ENCODE measurements at regions not wholly inside any gene's neighbourhood (a gene's known extent, or its start where the extent isn't known, plus 50 kb on each side); places are given as distances from the start of the nearest gene placed in this dataset.
"Not testable (repeated sequence)": the region's sequence is repeated elsewhere in the genome, so short reads cannot be mapped to it uniquely, and the experiment has no call there.

DNA sequence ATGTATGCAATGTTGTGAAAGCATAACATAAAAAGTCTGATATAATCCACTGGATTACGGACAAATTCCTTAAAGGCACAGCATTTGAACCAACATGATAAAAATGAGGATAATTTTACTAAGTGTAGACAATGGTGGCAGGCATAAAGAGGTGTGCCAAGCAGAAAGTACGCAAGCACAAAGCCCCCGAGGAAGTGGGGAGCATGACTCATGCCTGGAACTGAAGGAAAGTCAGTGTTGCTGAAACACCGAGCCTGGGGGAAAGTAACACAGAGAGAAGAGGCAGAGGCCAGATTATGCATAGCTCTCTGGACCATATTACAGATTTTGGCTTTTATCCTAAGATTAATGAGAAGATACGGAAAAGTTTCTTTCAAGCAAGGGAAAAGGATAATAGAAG, 490.0 kb upstream of the PHF14 start:
- no peaks in the 10 kb centered on the region for H3K27me3 Mint-ChIP-seq (ENCODE audit: insufficient read depth)
- 88 to 91% methylated on average over 4 to 5 of the region's 5 CpGs for WGBS, 2 experiments (ENCODE audit: insufficient coverage in 1 of 2, insufficient read length in 1 of 2)

GRCh38 chr7:10484767-10485166, 488.9 kb upstream of the PHF14 start:
- Mint-ChIP-seq H3K4me3 (no peak overlapping the region), H3K9me3 (no peaks in the 10 kb centered on the region), H3K4me1 (no peaks in the 10 kb centered on the region), H3K27me3 (ENCODE audit: insufficient read depth) (no peaks in the 10 kb centered on the region), H3K36me3 (ENCODE audit: low read depth) (no peaks in the 10 kb centered on the region), H3K27ac (no peak overlapping the region)
- H3K9ac ChIP-seq (ENCODE audit: extremely low read depth, low read length, poor library complexity, severe bottlenecking), result no peak overlapping the region
- no peaks in the 10 kb centered on the region for H3K4me1 ChIP-seq (ENCODE audit: control insufficient read depth, insufficient read depth, low read length)
- DNase-seq, result no peak
- no peak overlapping the region for H3K27ac ChIP-seq (ENCODE audit: low read depth, low read length)
- no peaks in the 10 kb centered on the region for H3K9me3 ChIP-seq (ENCODE audit: control insufficient read depth, low read length)
- no peak overlapping the region for H3K4me3 ChIP-seq (ENCODE audit: low read length)
- no peak for TF ChIP-seq CTCF (conservative IDR thresholded peaks at IDR 0.05)
- no peaks in the 10 kb centered on the region for H3K36me3 ChIP-seq (ENCODE audit: control insufficient read depth, insufficient read depth, low read length)
- no peaks in the 10 kb centered on the region for H3K27me3 ChIP-seq (ENCODE audit: control insufficient read depth, insufficient read depth, low read length, poor library complexity, severe bottlenecking)

More for the DNA sequence above, 490.0 kb upstream of the PHF14 start:
- Mint-ChIP-seq H3K4me3 (no peak overlapping the region), H3K9me3 (no peaks in the 10 kb centered on the region), H3K36me3 (ENCODE audit: low read depth) (no peaks in the 10 kb centered on the region), H3K27ac (no peak overlapping the region), H3K4me1 (no peaks in the 10 kb centered on the region)
- Histone ChIP-seq H3K9ac (ENCODE audit: extremely low read depth, low read length, poor library complexity, severe bottlenecking) (no peak overlapping the region), H3K27ac (ENCODE audit: low read depth, low read length) (no peak overlapping the region), H3K27me3 (ENCODE audit: control insufficient read depth, insufficient read depth, low read length, poor library complexity, severe bottlenecking) (no peaks in the 10 kb centered on the region), H3K36me3 (ENCODE audit: control insufficient read depth, insufficient read depth, low read length) (no peaks in the 10 kb centered on the region), H3K4me3 (ENCODE audit: low read length) (no peak overlapping the region), H3K4me1 (ENCODE audit: control insufficient read depth, insufficient read depth, low read length) (no peaks in the 10 kb centered on the region), H3K9me3 (ENCODE audit: control insufficient read depth, low read length) (no peaks in the 10 kb centered on the region)
- no peak for TF ChIP-seq CTCF (conservative IDR thresholded peaks at IDR 0.05)
- DNase-seq, result no peak

- not testable (repeated sequence) for H3K36me3 ChIP-seq (ENCODE audit: control insufficient read depth, insufficient read depth, low read length); H3K9me3 ChIP-seq (ENCODE audit: control insufficient read depth, low read length); H3K27me3 Mint-ChIP-seq (ENCODE audit: insufficient read depth); H3K4me3 ChIP-seq (ENCODE audit: low read length); H3K4me1 Mint-ChIP-seq; H3K4me1 ChIP-seq (ENCODE audit: control insufficient read depth, insufficient read depth, low read length); H3K27ac ChIP-seq (ENCODE audit: low read depth, low read length); H3K27me3 ChIP-seq (ENCODE audit: control insufficient read depth, insufficient read depth, low read length, poor library complexity, severe bottlenecking); H3K4me3 Mint-ChIP-seq; H3K9ac ChIP-seq (ENCODE audit: extremely low read depth, low read length, poor library complexity, severe bottlenecking); DNase-seq; H3K36me3 Mint-ChIP-seq (ENCODE audit: low read depth); H3K27ac Mint-ChIP-seq
- WGBS, 2 experiments (ENCODE audit: insufficient coverage in 1 of 2, insufficient read length in 1 of 2), result 90% methylated on average over 7 to 18 of the region's 18 CpGs
- peaks cover 40% of the 10 kb centered on the region for H3K9me3 Mint-ChIP-seq
These were observed 472.3 kb upstream of the PHF14 start for GRCh38 chr7:10501206-10501884.

DNA sequence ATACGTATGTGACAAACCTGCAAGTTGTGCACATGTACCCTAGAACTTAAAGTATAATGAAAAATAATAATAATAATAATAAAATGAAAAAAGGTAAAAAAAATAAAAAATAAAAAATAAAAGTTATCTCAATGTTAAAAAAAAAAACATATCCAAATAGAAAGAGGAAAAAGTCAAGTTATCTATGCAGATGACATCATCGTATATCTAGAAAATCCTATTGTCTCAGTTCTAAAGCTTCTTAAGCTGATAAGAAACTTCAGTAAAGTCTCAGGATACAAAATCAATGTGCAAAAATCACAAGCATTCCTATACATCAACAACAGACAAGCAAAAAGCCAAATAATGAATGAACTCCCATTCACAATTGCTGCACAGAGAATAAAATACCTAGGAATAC, 466.6 kb upstream of the PHF14 start:
- no peak for TF ChIP-seq CTCF (conservative IDR thresholded peaks at IDR 0.05)
- H3K27me3 ChIP-seq (ENCODE audit: control insufficient read depth, insufficient read depth, low read length, poor library complexity, severe bottlenecking), result no peaks in the 10 kb centered on the region
- 100% methylated on average over 1 to 2 of the region's 2 CpGs for WGBS, 2 experiments (ENCODE audit: insufficient coverage in 1 of 2, insufficient read length in 1 of 2)
- Mint-ChIP-seq H3K27me3 (ENCODE audit: insufficient read depth) (no peaks in the 10 kb centered on the region), H3K9me3 (peaks cover 12% of the 10 kb centered on the region), H3K4me3 (no peak overlapping the region), H3K36me3 (ENCODE audit: low read depth) (no peaks in the 10 kb centered on the region), H3K27ac (no peak overlapping the region), H3K4me1 (no peaks in the 10 kb centered on the region)
- H3K27ac ChIP-seq (ENCODE audit: low read depth, low read length), result no peak overlapping the region
- DNase-seq, result no peak
- no peaks in the 10 kb centered on the region for H3K36me3 ChIP-seq (ENCODE audit: control insufficient read depth, insufficient read depth, low read length)
- no peak overlapping the region for H3K9ac ChIP-seq (ENCODE audit: extremely low read depth, low read length, poor library complexity, severe bottlenecking)
- H3K9me3 ChIP-seq (ENCODE audit: control insufficient read depth, low read length), result no peaks in the 10 kb centered on the region
- H3K4me1 ChIP-seq (ENCODE audit: control insufficient read depth, insufficient read depth, low read length), result no peaks in the 10 kb centered on the region
- no peak overlapping the region for H3K4me3 ChIP-seq (ENCODE audit: low read length)
